ENCODE measurements at regions not wholly inside any gene's neighbourhood (a gene's known extent, or its start where the extent isn't known, plus 50 kb on each side); places are given as distances from the start of the nearest gene placed in this dataset.

- TF ChIP-seq CTCF (IDR thresholded peaks at IDR 0.05): no peak
- TF ChIP-seq POLR2A (IDR thresholded peaks at IDR 0.05): no peak
- no peak for TF ChIP-seq POLR2AphosphoS5 (IDR thresholded peaks at IDR 0.05)
These were observed 218.4 kb upstream of the PCDH15 start for GRCh38 chr10:55019439-55019838.

Data from prostate gland (tissue), 2 donors.